T-helper 1 cell treated with Interleukin-12 subunit alpha and Interleukin-12 subunit beta and Interleukin-4 antibody, amounts not matched to agents 30 μg/mL and 1 μg/mL, for 36 hours (primary cell): ENCODE measurements at regions not wholly inside any gene's neighbourhood (a gene's known extent, or its start where the extent isn't known, plus 50 kb on each side); places are given as distances from the start of the nearest gene placed in this dataset.
"Not testable (repeated sequence)": the region's sequence is repeated elsewhere in the genome, so short reads cannot be mapped to it uniquely, and the experiment has no call there.

ENCODE experiments used
- H3K27ac Mint-ChIP-seq: one replicate; pipeline ENCODE4 v1.8.0; 2021; ENCODE audit warnings: mild to moderate bottlenecking, mixed read lengths
- H3K27me3 Mint-ChIP-seq: one replicate; pipeline ENCODE4 v1.8.0; 2021; ENCODE audit warnings: low read depth, mixed read lengths
- H3K36me3 Mint-ChIP-seq: one replicate; pipeline ENCODE4 v1.8.0; 2021; ENCODE audit warnings: low read depth, mixed read lengths
- H3K4me1 Mint-ChIP-seq: one replicate; pipeline ENCODE4 v1.8.0; 2021; ENCODE audit warnings: low read depth, mixed read lengths
- H3K4me3 Mint-ChIP-seq: one replicate; pipeline ENCODE4 v1.8.0; 2021; ENCODE audit warnings: mild to moderate bottlenecking, moderate library complexity, mixed read lengths
- H3K9me3 Mint-ChIP-seq: one replicate; pipeline ENCODE4 v1.8.0; 2021; ENCODE audit warnings: mixed read lengths

DNA sequence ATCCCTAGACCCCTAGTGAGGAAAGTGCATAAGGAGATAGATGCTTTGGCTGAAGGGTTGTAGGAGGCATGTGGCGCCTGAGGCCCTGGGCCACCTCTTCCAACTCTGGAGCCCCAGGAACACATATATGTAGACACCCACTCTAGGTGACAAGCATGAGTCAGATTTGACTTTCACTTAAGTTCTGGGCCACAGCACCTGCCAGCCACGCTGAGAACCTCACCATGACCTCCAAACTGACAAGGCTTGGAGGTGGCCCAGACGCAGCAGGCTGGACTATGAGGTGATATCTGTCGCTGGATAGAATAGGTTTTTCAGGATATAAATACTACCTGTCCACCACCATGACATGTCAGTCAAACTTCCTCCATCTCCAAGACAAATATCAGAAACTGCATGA is 894.0 kb upstream of the ZNF722 start:
- H3K27ac Mint-ChIP-seq, result no peak overlapping the region
- H3K4me1 Mint-ChIP-seq, result no peaks in the 10 kb centered on the region
- no peaks in the 10 kb centered on the region for H3K27me3 Mint-ChIP-seq
- no peak overlapping the region for H3K4me3 Mint-ChIP-seq
- no peaks in the 10 kb centered on the region for H3K36me3 Mint-ChIP-seq
- peaks cover 59% of the 10 kb centered on the region for H3K9me3 Mint-ChIP-seq

- Mint-ChIP-seq H3K4me3 (no peak overlapping the region), H3K9me3 (peaks cover 53% of the 10 kb centered on the region), H3K4me1 (no peaks in the 10 kb centered on the region), H3K27ac (no peak overlapping the region), H3K36me3 (no peaks in the 10 kb centered on the region), H3K27me3 (no peaks in the 10 kb centered on the region)
Observed at GRCh38 chr7:63105978-63106377, 892.7 kb upstream of the ZNF722 start.

DNA sequence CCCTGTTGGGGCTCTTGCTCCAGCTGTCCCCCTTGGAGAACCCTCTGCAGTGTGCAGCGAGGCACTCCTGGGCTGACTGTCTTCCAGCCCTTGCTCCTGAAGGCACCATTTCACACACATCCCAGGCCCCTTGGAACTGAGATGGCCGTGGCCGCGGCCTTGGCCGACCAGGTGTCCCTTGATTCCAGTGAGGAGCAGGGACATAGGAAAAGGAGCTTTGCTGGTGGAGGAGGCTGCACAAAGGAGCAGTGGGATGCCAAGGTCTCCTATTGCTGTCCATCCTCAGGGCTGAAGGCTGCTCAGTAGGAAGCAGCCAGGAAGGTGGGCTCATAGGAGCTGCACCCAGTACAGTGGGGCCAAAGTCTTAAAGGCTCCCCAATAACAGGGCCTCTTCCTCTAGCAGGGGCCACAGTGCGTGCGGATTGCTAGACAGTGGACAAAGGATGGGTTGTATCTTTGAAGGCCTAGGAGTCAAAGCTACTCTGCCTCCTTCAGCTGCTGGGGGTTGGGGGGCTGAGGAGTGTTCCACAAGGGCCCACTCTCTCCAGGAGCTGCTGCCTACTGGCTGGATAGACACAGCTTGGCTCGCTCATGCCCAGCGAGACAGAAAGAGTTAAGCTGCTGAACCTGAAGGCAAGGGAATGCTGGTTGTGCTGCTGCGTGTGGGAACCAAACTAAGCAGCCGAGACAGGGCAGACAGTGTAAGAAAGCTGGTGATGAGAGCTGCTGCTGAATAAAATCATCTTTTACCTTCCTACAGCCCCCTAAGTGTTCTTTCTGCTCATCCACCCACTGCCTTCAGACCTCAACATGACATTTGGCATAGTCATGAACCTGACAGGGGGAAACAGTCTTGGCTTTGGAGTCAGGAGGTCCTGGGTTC is 891.9 kb upstream of the ZNF722 start:
- no peak overlapping the region for H3K4me3 Mint-ChIP-seq
- H3K9me3 Mint-ChIP-seq, result peaks cover 49% of the 10 kb centered on the region
- no peaks in the 10 kb centered on the region for H3K27me3 Mint-ChIP-seq
- no peak overlapping the region for H3K27ac Mint-ChIP-seq
- no peaks in the 10 kb centered on the region for H3K36me3 Mint-ChIP-seq
- H3K4me1 Mint-ChIP-seq, result no peaks in the 10 kb centered on the region

DNA sequence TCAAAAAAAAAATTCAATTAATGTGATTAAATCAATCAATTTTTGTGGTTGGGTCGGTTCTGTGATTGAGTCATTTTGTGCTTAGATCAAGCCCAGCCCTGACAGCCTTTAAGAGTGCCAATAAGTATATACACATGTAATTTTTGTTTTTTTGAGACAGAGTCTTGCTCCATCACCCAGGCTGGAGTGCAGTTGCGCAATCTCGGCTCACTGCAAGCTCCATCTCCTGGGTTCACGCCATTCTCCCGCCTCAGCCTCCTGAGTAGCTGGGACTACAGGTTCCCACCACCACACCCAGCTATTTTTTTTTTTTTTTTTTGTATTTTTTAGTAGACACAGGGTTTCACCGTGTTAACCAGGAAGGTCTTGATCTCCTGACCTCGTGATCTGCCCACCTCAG is 887.1 kb upstream of the ZNF722 start:
- not testable (repeated sequence) for H3K36me3 Mint-ChIP-seq, H3K4me1 Mint-ChIP-seq
- H3K9me3 Mint-ChIP-seq, result peaks cover 40% of the 10 kb centered on the region

DNA sequence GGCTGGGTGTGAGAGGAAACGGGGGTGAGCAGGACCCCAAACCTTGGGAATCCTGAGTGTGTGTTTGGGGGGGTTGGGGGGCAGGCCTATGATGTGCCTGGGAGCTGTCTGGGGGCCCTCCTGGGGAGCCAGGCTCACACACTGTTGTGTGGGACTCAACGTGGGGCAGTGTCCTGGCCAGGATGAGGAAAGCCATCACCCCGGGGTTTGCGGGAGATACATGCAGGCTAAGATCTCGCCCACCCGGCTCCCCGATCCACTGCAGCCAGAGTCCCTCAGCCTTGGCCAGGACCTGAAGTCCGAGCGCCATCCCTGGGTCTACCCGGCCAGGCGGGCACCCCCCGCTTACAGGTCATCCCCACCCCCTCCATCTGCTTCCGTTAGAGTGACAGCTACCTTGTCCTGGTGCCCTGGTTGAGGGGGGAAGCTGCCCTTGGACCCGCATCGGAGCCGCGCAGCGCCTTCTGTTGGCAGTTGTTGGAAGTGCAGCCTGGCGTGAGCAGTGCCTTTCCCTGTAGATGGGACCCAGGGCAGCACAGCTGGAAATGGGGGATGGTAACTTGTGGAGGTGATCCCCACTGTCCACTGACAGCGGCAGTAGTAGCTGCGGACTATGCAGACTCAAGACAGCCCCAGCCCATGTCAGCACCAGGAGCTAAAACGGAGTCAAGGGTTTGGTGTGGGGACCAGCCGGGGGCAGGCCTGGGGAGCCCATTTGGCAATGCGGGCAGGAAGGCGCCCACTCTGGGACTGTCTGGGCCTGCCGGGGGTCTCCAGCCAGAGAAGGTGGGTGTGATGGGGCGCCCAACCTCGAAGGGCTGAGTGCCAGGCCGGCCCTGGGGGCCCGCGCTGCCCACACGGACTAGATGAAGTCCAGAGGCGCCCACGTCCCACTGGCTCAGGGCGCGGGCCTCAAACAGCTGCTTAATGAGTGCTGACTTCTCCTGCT is 885.6 kb upstream of the ZNF722 start:
- no peak overlapping the region for H3K27ac Mint-ChIP-seq

More for the DNA sequence above, 887.1 kb upstream of the ZNF722 start:
- not testable (repeated sequence) for H3K27ac Mint-ChIP-seq, H3K4me3 Mint-ChIP-seq, H3K27me3 Mint-ChIP-seq

DNA sequence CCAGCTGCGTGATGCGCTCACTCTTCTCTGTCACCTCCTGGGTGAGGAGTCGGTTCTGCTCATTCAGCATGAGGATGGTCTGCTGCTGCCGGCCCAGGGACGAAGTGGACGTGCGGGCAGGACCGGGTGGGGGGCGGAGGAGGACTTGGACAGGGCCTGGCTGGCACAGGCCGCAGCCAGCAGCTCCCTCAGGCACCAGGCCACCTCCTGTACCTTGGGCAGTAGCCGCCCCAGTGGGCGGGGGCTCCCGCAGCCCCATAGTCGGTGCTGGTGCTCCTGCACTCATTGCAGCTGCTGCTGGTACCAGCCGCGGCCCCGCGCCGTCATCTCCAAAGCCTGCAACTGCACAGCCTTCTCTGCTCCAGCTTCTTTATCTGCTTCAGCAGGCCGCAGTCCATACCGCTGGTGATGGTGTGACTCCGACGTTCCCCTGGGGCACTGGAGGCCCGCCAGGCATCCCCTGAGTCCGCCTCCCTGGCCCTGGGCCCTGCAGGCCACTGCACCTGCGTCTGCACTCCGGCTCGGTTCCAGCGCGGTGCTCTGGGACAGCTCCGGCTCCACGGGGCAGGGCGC is 884.9 kb upstream of the ZNF722 start:
- no peaks in the 10 kb centered on the region for H3K36me3 Mint-ChIP-seq
- H3K4me3 Mint-ChIP-seq, result no peak overlapping the region
- H3K9me3 Mint-ChIP-seq, result peaks cover 47% of the 10 kb centered on the region
- no peaks in the 10 kb centered on the region for H3K27me3 Mint-ChIP-seq
- no peak overlapping the region for H3K27ac Mint-ChIP-seq
- H3K4me1 Mint-ChIP-seq, result no peaks in the 10 kb centered on the region

More for the DNA sequence above, 885.6 kb upstream of the ZNF722 start:
- no peaks in the 10 kb centered on the region for H3K4me1 Mint-ChIP-seq
- H3K36me3 Mint-ChIP-seq, result no peaks in the 10 kb centered on the region
- peaks cover 44% of the 10 kb centered on the region for H3K9me3 Mint-ChIP-seq
- no peak overlapping the region for H3K4me3 Mint-ChIP-seq
- no peaks in the 10 kb centered on the region for H3K27me3 Mint-ChIP-seq

GRCh38 chr7:63114371-63114985 is 884.2 kb upstream of the ZNF722 start:
- Mint-ChIP-seq H3K4me3 (no peak overlapping the region), H3K27me3 (no peaks in the 10 kb centered on the region), H3K27ac (no peak overlapping the region), H3K36me3 (no peaks in the 10 kb centered on the region), H3K4me1 (no peaks in the 10 kb centered on the region), H3K9me3 (peaks cover 46% of the 10 kb centered on the region)
